PC-3 (cell line): ENCODE measurements at regions not wholly inside any gene's neighbourhood (a gene's known extent, or its start where the extent isn't known, plus 50 kb on each side); places are given as distances from the start of the nearest gene placed in this dataset.

Experiments used
- CTCF ChIP-seq: fragments of 300-600 bp; sonication (generic); conservative IDR thresholded peaks from 2 replicates; pipeline ENCODE4 v1.5.1; 2017; ENCODE audit warnings: antibody characterized with exemption, low read depth, mild to moderate bottlenecking, low read length
- EZH2 ChIP-seq: fragments of 300-600 bp; sonication (generic); IDR thresholded peaks from one replicate; pipeline ENCODE4 v1.6.1; 2017; ENCODE audit warnings: antibody characterized with exemption, mild to moderate bottlenecking, low read length; ENCODE audit not compliant: unreplicated experiment
- EZH2phosphoT487 ChIP-seq: fragments of 300-600 bp; sonication (generic); IDR thresholded peaks from 2 replicates; pipeline ENCODE4 v1.6.1; 2018; ENCODE audit warnings: mild to moderate bottlenecking, antibody characterized with exemption, low read length, borderline replicate concordance

GRCh38 chr6:141443668-141444289 is 688.9 kb upstream of the GJE1 start:
- TF ChIP-seq CTCF, result no peak
- no peak for TF ChIP-seq EZH2phosphoT487
- no peak for TF ChIP-seq EZH2
